ENCODE measurements at regions not wholly inside any gene's neighbourhood (a gene's known extent, or its start where the extent isn't known, plus 50 kb on each side); places are given as distances from the start of the nearest gene placed in this dataset.

DNA sequence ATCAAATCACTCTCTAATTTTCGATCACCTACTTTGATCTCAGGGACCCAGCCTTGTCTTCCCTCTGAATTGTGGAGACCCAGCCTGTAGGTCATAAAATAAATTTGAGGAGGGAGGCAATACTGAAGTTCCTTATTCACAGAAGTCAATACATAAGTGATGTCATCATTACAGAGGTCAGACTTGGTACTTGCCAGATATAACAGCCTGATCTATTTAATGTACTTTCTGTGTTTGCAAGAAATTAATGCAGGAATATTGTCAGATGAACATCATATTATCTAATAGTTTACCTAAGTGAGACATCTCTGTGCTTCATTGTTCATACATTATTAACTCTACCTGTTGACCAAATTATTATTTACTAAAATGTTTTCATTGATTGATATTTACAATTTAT is 105.6 kb downstream of the GPAM start:
- Histone ChIP-seq H3K4me2 (no peak overlapping the region), H4K20me1 (ENCODE audit: insufficient read depth) (no peaks in the 10 kb centered on the region), H3K79me2 (ENCODE audit: insufficient read depth, low read depth) (no peaks in the 10 kb centered on the region), H3K9ac (no peak overlapping the region), H3K27me3 (ENCODE audit: insufficient read depth, low read depth) (no peaks in the 10 kb centered on the region), H3K27ac (no peak overlapping the region), H3K36me3 (ENCODE audit: insufficient read depth) (no peaks in the 10 kb centered on the region), H3K4me1 (ENCODE audit: low read depth, poor library complexity, severe bottlenecking) (no peaks in the 10 kb centered on the region), H3K4me3 (IDR thresholded peaks at IDR 0.05; ENCODE audit: insufficient read depth, low read depth, low read length) (no peak overlapping the region), H2AFZ (ENCODE audit: low read depth) (no peak overlapping the region)
- TF ChIP-seq, protein P1, sequence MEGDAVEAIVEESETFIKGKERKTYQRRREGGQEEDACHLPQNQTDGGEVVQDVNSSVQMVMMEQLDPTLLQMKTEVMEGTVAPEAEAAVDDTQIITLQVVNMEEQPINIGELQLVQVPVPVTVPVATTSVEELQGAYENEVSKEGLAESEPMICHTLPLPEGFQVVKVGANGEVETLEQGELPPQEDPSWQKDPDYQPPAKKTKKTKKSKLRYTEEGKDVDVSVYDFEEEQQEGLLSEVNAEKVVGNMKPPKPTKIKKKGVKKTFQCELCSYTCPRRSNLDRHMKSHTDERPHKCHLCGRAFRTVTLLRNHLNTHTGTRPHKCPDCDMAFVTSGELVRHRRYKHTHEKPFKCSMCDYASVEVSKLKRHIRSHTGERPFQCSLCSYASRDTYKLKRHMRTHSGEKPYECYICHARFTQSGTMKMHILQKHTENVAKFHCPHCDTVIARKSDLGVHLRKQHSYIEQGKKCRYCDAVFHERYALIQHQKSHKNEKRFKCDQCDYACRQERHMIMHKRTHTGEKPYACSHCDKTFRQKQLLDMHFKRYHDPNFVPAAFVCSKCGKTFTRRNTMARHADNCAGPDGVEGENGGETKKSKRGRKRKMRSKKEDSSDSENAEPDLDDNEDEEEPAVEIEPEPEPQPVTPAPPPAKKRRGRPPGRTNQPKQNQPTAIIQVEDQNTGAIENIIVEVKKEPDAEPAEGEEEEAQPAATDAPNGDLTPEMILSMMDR (conservative IDR thresholded peaks at IDR 0.05; ENCODE audit: low read depth, low read length) = no peak

GRCh38 chr10:112080231-112080630 is 103.3 kb downstream of the GPAM start:
- H4K20me1 ChIP-seq (ENCODE audit: insufficient read depth) = no peaks in the 10 kb centered on the region
- no peak overlapping the region for H2AFZ ChIP-seq (ENCODE audit: low read depth)
- no peaks in the 10 kb centered on the region for H3K36me3 ChIP-seq (ENCODE audit: insufficient read depth)
- no peak overlapping the region for H3K9ac ChIP-seq
- no peak overlapping the region for H3K4me3 ChIP-seq (IDR thresholded peaks at IDR 0.05; ENCODE audit: insufficient read depth, low read depth, low read length)
- H3K27ac ChIP-seq = no peak overlapping the region
- no peaks in the 10 kb centered on the region for H3K4me1 ChIP-seq (ENCODE audit: low read depth, poor library complexity, severe bottlenecking)
- no peak overlapping the region for H3K4me2 ChIP-seq
- H3K79me2 ChIP-seq (ENCODE audit: insufficient read depth, low read depth) = no peaks in the 10 kb centered on the region
- H3K27me3 ChIP-seq (ENCODE audit: insufficient read depth, low read depth) = no peaks in the 10 kb centered on the region
- TF ChIP-seq, protein P1 (conservative IDR thresholded peaks at IDR 0.05; ENCODE audit: low read depth, low read length) = no peak

DNA sequence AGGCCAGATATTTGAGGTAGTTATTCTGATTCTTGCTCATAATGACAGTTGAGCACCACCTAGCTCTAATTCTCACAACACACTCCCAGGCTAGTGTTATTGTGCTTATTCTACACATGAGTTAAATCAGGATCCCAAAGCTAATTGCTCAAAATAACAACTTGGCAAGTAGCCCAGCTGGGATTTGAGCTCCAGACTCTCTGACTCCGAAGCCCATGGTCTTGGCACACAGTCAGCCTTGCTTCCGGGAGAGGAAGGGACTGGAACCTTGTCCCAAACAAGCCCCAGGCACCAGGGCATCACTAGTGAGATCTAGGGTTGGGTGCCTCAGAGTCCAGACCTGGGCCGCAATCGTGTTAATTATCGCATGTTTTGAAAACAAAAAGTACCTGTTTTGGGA is 101.4 kb downstream of the GPAM start:
- Histone ChIP-seq H3K9ac (no peak overlapping the region), H3K27me3 (ENCODE audit: insufficient read depth, low read depth) (no peaks in the 10 kb centered on the region), H3K4me2 (no peak overlapping the region), H3K79me2 (ENCODE audit: insufficient read depth, low read depth) (no peaks in the 10 kb centered on the region), H4K20me1 (ENCODE audit: insufficient read depth) (no peaks in the 10 kb centered on the region), H3K4me3 (IDR thresholded peaks at IDR 0.05; ENCODE audit: insufficient read depth, low read depth, low read length) (no peak overlapping the region), H3K4me1 (ENCODE audit: low read depth, poor library complexity, severe bottlenecking) (no peaks in the 10 kb centered on the region), H3K27ac (no peak overlapping the region), H2AFZ (ENCODE audit: low read depth) (no peak overlapping the region), H3K36me3 (ENCODE audit: insufficient read depth) (no peaks in the 10 kb centered on the region)
- TF ChIP-seq, protein P1 (conservative IDR thresholded peaks at IDR 0.05; ENCODE audit: low read depth, low read length) = no peak

- Histone ChIP-seq H3K4me2 (no peak overlapping the region), H2AFZ (ENCODE audit: low read depth) (no peak overlapping the region), H3K27ac (no peak overlapping the region), H3K36me3 (ENCODE audit: insufficient read depth) (no peaks in the 10 kb centered on the region), H4K20me1 (ENCODE audit: insufficient read depth) (no peaks in the 10 kb centered on the region), H3K9ac (no peak overlapping the region), H3K4me3 (IDR thresholded peaks at IDR 0.05; ENCODE audit: insufficient read depth, low read depth, low read length) (no peak overlapping the region), H3K27me3 (ENCODE audit: insufficient read depth, low read depth) (no peaks in the 10 kb centered on the region), H3K79me2 (ENCODE audit: insufficient read depth, low read depth) (no peaks in the 10 kb centered on the region), H3K4me1 (ENCODE audit: low read depth, poor library complexity, severe bottlenecking) (no peaks in the 10 kb centered on the region)
- TF ChIP-seq, protein P1 (conservative IDR thresholded peaks at IDR 0.05; ENCODE audit: low read depth, low read length) = no peak
Observed at GRCh38 chr10:112083472-112083871, 100.1 kb downstream of the GPAM start.

Measured in KMS-11 (cell line).